Large intestine (tissue), 3 donors: ENCODE measurements at regions not wholly inside any gene's neighbourhood (a gene's known extent, or its start where the extent isn't known, plus 50 kb on each side); places are given as distances from the start of the nearest gene placed in this dataset.

Experiments
- DNase-seq, 2 donors: peaks; one replicate each; pipeline versions ENCODE4 v3.0.0 to v3.0.0-alpha.2; 2013
- H3K27ac ChIP-seq: one replicate; pipeline ENCODE4 v1.5.1; 2013; ENCODE audit warnings: low read length
- H3K27me3 ChIP-seq: 2 replicates; pipeline ENCODE4 v1.6.1; 2013; ENCODE audit warnings: low read length; ENCODE audit not compliant: control insufficient read depth, insufficient read depth
- H3K36me3 ChIP-seq: 2 replicates; pipeline ENCODE4 v1.6.1; 2013; ENCODE audit warnings: low read length; ENCODE audit not compliant: control insufficient read depth, insufficient read depth
- H3K4me1 ChIP-seq: one replicate; pipeline ENCODE4 v1.6.1; 2013; ENCODE audit warnings: low read length; ENCODE audit not compliant: control insufficient read depth, insufficient read depth
- H3K4me3 ChIP-seq: one replicate; pipeline ENCODE4 v1.5.1; 2013; ENCODE audit warnings: low read length
- H3K9me3 ChIP-seq: one replicate; pipeline ENCODE4 v1.6.1; 2013; ENCODE audit warnings: mild to moderate bottlenecking, low read depth, low read length, moderate library complexity; ENCODE audit not compliant: control insufficient read depth
- WGBS: methylation state at CpG from one replicate; pipeline ENCODE4 v1.1.5; 2013; ENCODE audit warnings: low lambda C conversion rate; ENCODE audit not compliant: insufficient coverage; 5-methylcytosine and 5-hydroxymethylcytosine counted together

GRCh38 chr15:29458361-29458760 is 188.7 kb upstream of the NSMCE3 start:
- Histone ChIP-seq H3K27ac (no peak overlapping the region), H3K27me3 (no peaks in the 10 kb centered on the region), H3K9me3 (no peaks in the 10 kb centered on the region), H3K4me3 (no peak overlapping the region), H3K4me1 (no peaks in the 10 kb centered on the region), H3K36me3 (no peaks in the 10 kb centered on the region)
- no peak for DNase-seq
- WGBS = 57% methylated on average over 1 of the region's 7 CpGs

GRCh38 chr15:29457729-29458128 is 188.1 kb upstream of the NSMCE3 start:
- Histone ChIP-seq H3K4me3 (no peak overlapping the region), H3K27ac (no peak overlapping the region), H3K36me3 (no peaks in the 10 kb centered on the region), H3K9me3 (no peaks in the 10 kb centered on the region), H3K27me3 (no peaks in the 10 kb centered on the region), H3K4me1 (no peaks in the 10 kb centered on the region)
- WGBS = no CpG with 5 or more reads among the region's 6 CpGs
- DNase-seq = no peak

DNA sequence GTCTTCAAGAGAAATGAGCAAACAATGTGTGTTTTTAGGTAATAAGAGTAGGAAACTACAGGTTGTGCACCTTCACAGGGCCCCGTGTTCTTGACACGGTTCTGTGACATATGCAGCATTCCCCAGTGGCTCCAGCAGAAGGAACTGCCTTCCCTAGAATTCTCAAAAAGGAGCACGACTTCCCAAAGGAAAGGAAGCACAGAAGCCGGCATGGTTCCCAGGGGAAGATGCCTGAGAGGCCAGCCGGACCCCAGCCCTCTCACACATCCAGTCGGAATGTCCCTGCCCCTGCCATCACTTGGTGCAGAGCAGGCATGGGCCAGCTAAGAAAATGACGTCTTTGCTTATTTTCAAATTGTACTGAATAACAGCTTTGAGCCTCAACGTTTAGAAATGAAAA is 187.3 kb upstream of the NSMCE3 start:
- no peaks in the 10 kb centered on the region for H3K4me1 ChIP-seq
- H3K27me3 ChIP-seq = no peaks in the 10 kb centered on the region
- no peak for DNase-seq
- no peak overlapping the region for H3K4me3 ChIP-seq
- H3K9me3 ChIP-seq = no peaks in the 10 kb centered on the region
- no CpG with 5 or more reads among the region's 8 CpGs for WGBS
- H3K36me3 ChIP-seq = no peaks in the 10 kb centered on the region
- no peak overlapping the region for H3K27ac ChIP-seq

DNA sequence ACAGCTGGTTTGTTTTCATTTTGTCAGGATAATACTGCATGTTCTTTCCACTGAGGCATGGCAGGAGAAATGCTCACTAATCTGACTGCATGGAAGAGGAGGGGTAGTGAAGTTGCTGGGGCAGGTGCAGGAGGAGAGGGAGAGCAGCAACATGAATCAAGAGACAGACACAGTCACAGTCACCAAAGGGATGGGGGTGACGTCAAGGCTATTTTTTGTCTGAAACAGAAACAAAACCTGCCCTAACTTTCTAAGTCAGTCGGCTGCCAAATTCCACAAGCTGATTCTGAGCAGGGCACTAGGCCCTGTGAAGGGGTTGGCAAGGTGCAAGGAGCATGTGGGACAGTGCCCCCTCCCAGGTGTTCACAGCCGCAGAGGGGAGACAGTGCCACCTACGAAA is 186.6 kb upstream of the NSMCE3 start:
- H3K9me3 ChIP-seq = no peaks in the 10 kb centered on the region
- no peak overlapping the region for H3K27ac ChIP-seq
- no CpG with 5 or more reads among the region's 4 CpGs for WGBS
- H3K4me1 ChIP-seq = no peaks in the 10 kb centered on the region
- no peak overlapping the region for H3K4me3 ChIP-seq
- no peak for DNase-seq
- no peaks in the 10 kb centered on the region for H3K27me3 ChIP-seq
- H3K36me3 ChIP-seq = no peaks in the 10 kb centered on the region

DNA sequence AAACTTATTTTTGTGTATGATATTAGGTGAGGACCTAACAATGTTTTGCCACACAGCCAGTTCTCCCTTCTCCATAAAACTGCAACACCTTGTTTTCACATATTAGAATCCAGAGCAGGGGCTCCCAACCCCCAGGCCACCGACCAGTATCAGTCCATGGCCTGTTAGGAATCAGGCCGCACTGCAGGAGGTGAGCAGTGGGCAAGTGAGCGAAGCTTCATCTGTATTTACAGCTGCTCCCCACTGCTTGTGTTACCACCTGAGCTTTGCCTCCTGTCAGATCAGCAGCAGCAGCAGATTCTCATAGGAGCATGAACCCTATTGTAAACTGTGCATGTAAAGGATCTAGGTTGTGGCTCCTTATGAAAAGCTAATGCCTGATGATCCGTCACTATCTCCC is 185.9 kb upstream of the NSMCE3 start:
- no peaks in the 10 kb centered on the region for H3K27me3 ChIP-seq
- H3K4me3 ChIP-seq = no peak overlapping the region
- no CpG with 5 or more reads among the region's 4 CpGs for WGBS
- DNase-seq = no peak
- no peaks in the 10 kb centered on the region for H3K4me1 ChIP-seq
- no peaks in the 10 kb centered on the region for H3K36me3 ChIP-seq
- H3K9me3 ChIP-seq = no peaks in the 10 kb centered on the region
- no peak overlapping the region for H3K27ac ChIP-seq

DNA sequence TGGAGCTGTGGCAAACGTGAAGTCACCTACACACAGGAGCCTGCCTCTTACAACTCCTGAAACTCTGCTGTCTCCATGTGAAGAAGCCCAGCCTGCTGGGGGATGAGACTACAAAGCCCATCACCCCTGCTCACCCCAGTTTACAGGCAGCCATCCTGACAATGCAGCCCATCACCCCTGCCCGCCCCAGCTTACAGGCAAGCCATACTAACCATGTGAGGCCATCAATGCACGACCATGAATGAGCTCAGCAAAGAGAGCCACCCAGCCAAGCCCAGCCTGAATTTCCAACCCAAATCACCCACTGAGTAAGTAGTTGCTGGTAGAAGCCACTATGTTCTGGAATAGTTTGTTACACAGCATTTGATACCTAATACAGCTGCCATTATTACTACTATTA is 185.4 kb upstream of the NSMCE3 start:
- no peaks in the 10 kb centered on the region for H3K36me3 ChIP-seq
- no peak for DNase-seq
- no peaks in the 10 kb centered on the region for H3K27me3 ChIP-seq
- no peak overlapping the region for H3K4me3 ChIP-seq
- H3K9me3 ChIP-seq = no peaks in the 10 kb centered on the region
- WGBS = no CpG with 5 or more reads among the region's 3 CpGs
- no peak overlapping the region for H3K27ac ChIP-seq
- no peaks in the 10 kb centered on the region for H3K4me1 ChIP-seq

- Histone ChIP-seq H3K4me1 (no peaks in the 10 kb centered on the region), H3K27me3 (no peaks in the 10 kb centered on the region), H3K27ac (no peak overlapping the region), H3K36me3 (no peaks in the 10 kb centered on the region), H3K4me3 (no peak overlapping the region), H3K9me3 (no peaks in the 10 kb centered on the region)
- WGBS = no CpG with 5 or more reads among the region's 5 CpGs
- no peak for DNase-seq
Measured at GRCh38 chr15:29454506-29454905, 184.9 kb upstream of the NSMCE3 start.

GRCh38 chr15:29452881-29453731 is 183.5 kb upstream of the NSMCE3 start:
- H3K4me3 ChIP-seq = no peak overlapping the region
- no peak overlapping the region for H3K27ac ChIP-seq
- DNase-seq = no peak

DNA sequence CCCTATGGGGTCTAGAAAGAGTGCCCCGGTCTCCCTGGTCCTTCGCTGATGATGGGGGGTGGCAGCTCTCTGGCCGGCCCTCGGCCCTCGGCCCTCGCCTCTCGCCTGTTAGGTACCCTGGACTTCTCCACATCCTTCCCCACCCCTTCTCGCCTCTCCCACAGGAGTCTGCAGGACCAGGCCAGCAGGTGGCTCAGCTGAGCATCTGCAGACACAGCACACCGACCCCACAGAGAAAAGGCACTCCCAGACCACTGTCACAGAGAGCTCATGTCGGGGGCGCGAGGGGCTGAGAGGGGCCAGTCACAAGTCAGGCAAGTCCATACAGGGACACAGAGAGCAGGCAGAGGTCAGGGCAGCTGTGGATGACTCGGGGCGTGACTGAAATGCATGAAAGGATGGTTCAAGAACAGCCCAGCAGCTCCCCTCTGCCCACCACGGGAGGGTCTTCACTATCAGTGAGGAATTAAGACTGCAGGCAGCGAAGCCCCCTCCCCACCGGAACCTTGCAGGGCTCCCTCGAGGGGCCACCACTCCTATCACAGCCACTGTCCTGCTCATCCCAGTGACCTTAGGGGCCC is 181.7 kb upstream of the NSMCE3 start:
- Histone ChIP-seq H3K27me3 (no peaks in the 10 kb centered on the region), H3K36me3 (no peaks in the 10 kb centered on the region), H3K4me1 (no peaks in the 10 kb centered on the region), H3K27ac (no peak overlapping the region), H3K4me3 (no peak overlapping the region), H3K9me3 (no peaks in the 10 kb centered on the region)
- DNase-seq = no peak
- WGBS = no CpG with 5 or more reads among the region's 18 CpGs

More at GRCh38 chr15:29452881-29453731, 183.5 kb upstream of the NSMCE3 start:
- no peaks in the 10 kb centered on the region for H3K36me3 ChIP-seq
- H3K4me1 ChIP-seq = no peaks in the 10 kb centered on the region
- 100% methylated on average over 1 of the region's 16 CpGs for WGBS
- H3K9me3 ChIP-seq = no peaks in the 10 kb centered on the region
- no peaks in the 10 kb centered on the region for H3K27me3 ChIP-seq

DNA sequence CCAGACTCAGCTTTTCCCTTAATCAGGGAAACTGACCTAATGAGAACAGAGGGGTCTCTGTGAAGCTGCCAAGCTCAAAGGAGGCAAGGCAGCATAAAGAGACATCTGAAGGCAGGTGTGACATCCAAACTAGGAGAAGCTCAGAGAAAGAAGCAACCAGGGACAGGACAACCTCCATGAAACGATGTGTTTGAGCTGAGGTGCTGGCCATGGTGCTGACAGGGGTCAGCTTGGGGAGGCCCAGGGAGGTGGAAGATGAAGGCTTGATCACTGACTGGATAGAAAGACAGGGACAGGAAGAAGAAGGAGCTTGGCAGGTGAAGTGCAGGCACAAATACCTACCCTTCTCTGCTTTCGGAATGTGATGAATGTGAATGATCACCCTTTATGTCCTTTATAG is 179.5 kb upstream of the NSMCE3 start:
- Histone ChIP-seq H3K4me3 (no peak overlapping the region), H3K9me3 (no peaks in the 10 kb centered on the region), H3K27me3 (no peaks in the 10 kb centered on the region), H3K36me3 (no peaks in the 10 kb centered on the region), H3K27ac (no peak overlapping the region), H3K4me1 (no peaks in the 10 kb centered on the region)
- DNase-seq = no peak
- whole genome bisulfite sequencing = no CpG with 5 or more reads among the region's 2 CpGs

DNA sequence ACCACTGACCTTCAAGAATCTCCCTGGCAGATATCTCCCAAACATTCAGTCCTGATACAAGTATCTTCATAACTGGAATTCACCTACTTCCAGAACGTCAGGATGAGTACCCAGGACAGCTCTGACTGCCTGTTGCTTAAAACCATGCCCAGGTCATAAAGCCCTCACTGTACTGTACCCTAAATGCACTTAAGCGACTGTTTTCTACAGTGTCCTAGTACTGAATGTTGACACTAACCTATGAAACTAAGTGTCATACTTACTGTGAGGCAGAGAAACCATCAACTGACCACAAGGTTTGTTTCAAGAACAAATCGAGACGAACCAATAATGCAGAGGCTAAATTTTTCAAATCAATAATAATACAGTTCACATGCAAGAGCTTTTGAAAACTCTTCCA is 178.7 kb upstream of the NSMCE3 start:
- Histone ChIP-seq H3K36me3 (no peaks in the 10 kb centered on the region), H3K4me3 (no peak overlapping the region), H3K27ac (no peak overlapping the region), H3K9me3 (no peaks in the 10 kb centered on the region), H3K4me1 (no peaks in the 10 kb centered on the region), H3K27me3 (no peaks in the 10 kb centered on the region)
- DNase-seq = no peak
- WGBS = 50% methylated on average over 1 of the region's 4 CpGs
